H9 (cell line): ENCODE measurements at regions not wholly inside any gene's neighbourhood (a gene's known extent, or its start where the extent isn't known, plus 50 kb on each side); places are given as distances from the start of the nearest gene placed in this dataset.
A peak's percentile ranks its signal among the peaks of the same experiment; 100 is the strongest.

Experiments used
- DNase-seq: peaks from one replicate; pipeline ENCODE4 v3.0.0-alpha.2; 2017
- H2AFZ ChIP-seq: one replicate; pipeline ENCODE4 v1.6.1; 2013; ENCODE audit warnings: mild to moderate bottlenecking, low read length, control low read depth, moderate library complexity
- H2AK5ac ChIP-seq: 2 replicates; pipeline ENCODE4 v1.6.1; 2013; ENCODE audit warnings: low read length, control low read depth, mixed read lengths; ENCODE audit not compliant: insufficient read length
- H2BK120ac ChIP-seq: one replicate; pipeline ENCODE4 v1.6.1; 2013; ENCODE audit warnings: low read depth, mild to moderate bottlenecking, low read length, control low read depth, inconsistent platforms; ENCODE audit not compliant: poor library complexity, severe bottlenecking
- H2BK12ac ChIP-seq: 2 replicates; pipeline ENCODE4 v1.6.1; 2013; ENCODE audit warnings: low read length, control low read depth, mixed read lengths, low read depth; ENCODE audit not compliant: insufficient read length
- H2BK15ac ChIP-seq: 2 replicates; pipeline ENCODE4 v1.6.1; 2013; ENCODE audit warnings: low read depth, low read length, control low read depth
- H2BK20ac ChIP-seq: one replicate; pipeline ENCODE4 v1.6.1; 2013; ENCODE audit warnings: low read depth, mild to moderate bottlenecking, low read length, control low read depth, inconsistent platforms; ENCODE audit not compliant: poor library complexity, severe bottlenecking
- H2BK5ac ChIP-seq: 2 replicates; pipeline ENCODE4 v1.6.1; 2013; ENCODE audit warnings: low read length, control low read depth, mixed read lengths; ENCODE audit not compliant: insufficient read length
- H3K14ac ChIP-seq: 2 replicates; pipeline ENCODE4 v1.6.1; 2013; ENCODE audit warnings: low read length, control low read depth; ENCODE audit not compliant: insufficient read depth
- H3K18ac ChIP-seq: 2 replicates; pipeline ENCODE4 v1.6.1; 2013; ENCODE audit warnings: low read depth, mild to moderate bottlenecking, mixed read lengths, low read length, control low read depth; ENCODE audit not compliant: insufficient read length
- H3K23ac ChIP-seq: 2 replicates; pipeline ENCODE4 v1.6.1; 2013; ENCODE audit warnings: low read length, control low read depth, mixed read lengths, low read depth; ENCODE audit not compliant: insufficient read length
- H3K23me2 ChIP-seq: 2 replicates; pipeline ENCODE4 v1.6.1; 2013; ENCODE audit warnings: low read depth, mild to moderate bottlenecking, mixed read lengths, low read length, control low read depth; ENCODE audit not compliant: insufficient read length, poor library complexity, severe bottlenecking
- H3K27ac ChIP-seq: 2 replicates; pipeline ENCODE4 v1.5.1; 2013; ENCODE audit warnings: low read length, control low read depth, mixed read lengths, low read depth; ENCODE audit not compliant: insufficient read length
- H3K27me3 ChIP-seq: 2 replicates; pipeline ENCODE4 v1.6.1; 2013; ENCODE audit warnings: low read length, control low read depth, inconsistent platforms; ENCODE audit not compliant: insufficient read depth
- H3K4ac ChIP-seq: 2 replicates; pipeline ENCODE4 v1.6.1; 2013; ENCODE audit warnings: low read depth, mild to moderate bottlenecking, control low read depth, inconsistent platforms, low read length, moderate library complexity
- H3K4me1 ChIP-seq: 2 replicates; pipeline ENCODE4 v1.6.1; 2013; ENCODE audit warnings: low read length, control low read depth, inconsistent platforms; ENCODE audit not compliant: insufficient read depth
- H3K4me2 ChIP-seq: 2 replicates; pipeline ENCODE4 v1.6.1; 2013; ENCODE audit warnings: low read length, control low read depth, mixed read lengths; ENCODE audit not compliant: insufficient read length, insufficient read depth
- H3K56ac ChIP-seq: 2 replicates; pipeline ENCODE4 v1.6.1; 2013; ENCODE audit warnings: low read depth, mild to moderate bottlenecking, mixed read lengths, low read length, control low read depth; ENCODE audit not compliant: insufficient read length
- H3K79me1 ChIP-seq: 2 replicates; pipeline ENCODE4 v1.6.1; 2013; ENCODE audit warnings: low read depth, mild to moderate bottlenecking, moderate library complexity, low read length, control low read depth, inconsistent platforms; ENCODE audit not compliant: insufficient read depth, poor library complexity, severe bottlenecking
- H3K79me2 ChIP-seq: 2 replicates; pipeline ENCODE4 v1.6.1; 2013; ENCODE audit warnings: low read length, control low read depth, inconsistent platforms; ENCODE audit not compliant: insufficient read depth
- H3K9ac ChIP-seq: 2 replicates; pipeline ENCODE4 v1.6.1; 2013; ENCODE audit warnings: low read length, control low read depth, mixed read lengths; ENCODE audit not compliant: insufficient read length; ENCODE audit errors: extremely low read depth
- H3K9me3 ChIP-seq: one replicate; pipeline ENCODE4 v1.6.1; 2013; ENCODE audit warnings: low read depth, low read length, inconsistent platforms; ENCODE audit not compliant: control insufficient read depth
- H3T11ph ChIP-seq: one replicate; pipeline ENCODE4 v1.6.1; 2013; ENCODE audit warnings: mild to moderate bottlenecking, low read length, control low read depth, inconsistent platforms
- H4K20me1 ChIP-seq: one replicate; pipeline ENCODE4 v1.6.1; 2013; ENCODE audit not compliant: control insufficient read depth, insufficient read length, insufficient read depth
- H4K5ac ChIP-seq: 2 replicates; pipeline ENCODE4 v1.6.1; 2013; ENCODE audit warnings: low read depth, mild to moderate bottlenecking, mixed read lengths, low read length, control low read depth; ENCODE audit not compliant: insufficient read length
- H4K8ac ChIP-seq: replicated peaks from 2 replicates; pipeline ENCODE4 v1.6.1; 2013; ENCODE audit warnings: low read length, control low read depth, mixed read lengths, low read depth; ENCODE audit not compliant: insufficient read length
- H4K91ac ChIP-seq: 2 replicates; pipeline ENCODE4 v1.6.1; 2013; ENCODE audit warnings: low read depth, mild to moderate bottlenecking, moderate library complexity, mixed read lengths, low read length, control low read depth; ENCODE audit not compliant: insufficient read length
- H3K27ac Mint-ChIP-seq, 3 experiments: 2 replicates in 2 of 3; 3 replicates in 1 of 3; pipeline ENCODE4 v1.8.0; 2020 to 2021; ENCODE audit warnings: mixed read lengths in 3 of 3, mild to moderate bottlenecking in 1 of 3, moderate library complexity in 1 of 3
- H3K27me3 Mint-ChIP-seq: 2 replicates; pipeline ENCODE4 v1.8.0; 2021; ENCODE audit warnings: low read depth, mild to moderate bottlenecking, moderate library complexity, mixed read lengths
- H3K36me3 Mint-ChIP-seq, 3 experiments: 2 replicates in 2 of 3; 3 replicates in 1 of 3; pipeline ENCODE4 v1.8.0; 2020 to 2021; ENCODE audit warnings: low read depth in 3 of 3, mixed read lengths in 3 of 3; ENCODE audit not compliant: insufficient read depth in 1 of 3
- H3K4me1 Mint-ChIP-seq, 2 experiments: 2 replicates each; pipeline ENCODE4 v1.8.0; 2020; ENCODE audit warnings: mixed read lengths in 2 of 2
- H3K4me3 Mint-ChIP-seq, 2 experiments: 2 replicates in 1 of 2; 3 replicates in 1 of 2; pipeline ENCODE4 v1.8.0; 2020 to 2021; ENCODE audit warnings: mild to moderate bottlenecking in 2 of 2, mixed read lengths in 2 of 2, moderate library complexity in 1 of 2
- H3K9me3 Mint-ChIP-seq, 2 experiments: 2 replicates in 1 of 2; 3 replicates in 1 of 2; pipeline ENCODE4 v1.8.0; 2020; ENCODE audit warnings: mild to moderate bottlenecking in 2 of 2, mixed read lengths in 2 of 2, moderate library complexity in 1 of 2
- CTCF ChIP-seq: fragments of 200-600 bp; sonication (generic); conservative IDR thresholded peaks from 3 replicates; pipeline ENCODE4 v1.8.0; 2021; ENCODE audit warnings: antibody characterized with exemption, mild to moderate bottlenecking
- WGBS: extraction: QIAGEN DNeasy Blood & Tissue Kit; methylation state at CpG from one replicate; pipeline ENCODE4 v1.1.7; 2013; ENCODE audit warnings: missing lambda C conversion rate, low lambda C conversion rate, mixed read lengths; ENCODE audit not compliant: insufficient read length; ENCODE audit errors: extremely low coverage; 5-methylcytosine and 5-hydroxymethylcytosine counted together

GRCh38 chr4:3829211-3829955 is 63.2 kb downstream of the ADRA2C start:
- no peak overlapping the region for H3T11ph ChIP-seq
- H3K4ac ChIP-seq = no peak overlapping the region
- H2BK120ac ChIP-seq = no peak overlapping the region
- Mint-ChIP-seq H3K27ac (peak overlapping the region in 1 of 3 experiments; percentile 77; a peak in 1 of 7 replicates), H3K4me1 (peaks cover 24 to 42% of the 10 kb centered on the region in 2 experiments), H3K9me3 (no peaks in the 10 kb centered on the region; a peak in 1 of 5 replicates), H3K36me3 (peaks cover 0 to 1% (median 0%) of the 10 kb centered on the region in 3 experiments; a peak in 2 of 7 replicates), H3K4me3 (no peak overlapping the region; a peak in 1 of 5 replicates), H3K27me3 (peaks cover 17% of the 10 kb centered on the region)
- no peak overlapping the region for H3K23ac ChIP-seq
- H2AFZ ChIP-seq = no peak overlapping the region
- no peak overlapping the region for H4K5ac ChIP-seq
- no peak overlapping the region for H3K27ac ChIP-seq
- no peak overlapping the region for H3K4me2 ChIP-seq
- H3K56ac ChIP-seq = no peak overlapping the region
- H4K91ac ChIP-seq = no peak overlapping the region
- H2BK5ac ChIP-seq = no peak overlapping the region
- no peak overlapping the region for H4K8ac ChIP-seq
- H4K20me1 ChIP-seq = no peaks in the 10 kb centered on the region
- H3K4me1 ChIP-seq = peaks cover 6% of the 10 kb centered on the region; the same call in 1 of the 2 replicates
- no peaks in the 10 kb centered on the region for H3K79me2 ChIP-seq
- no peak overlapping the region for H3K9ac ChIP-seq
- no CpG with 5 or more reads among the region's 20 CpGs for WGBS
- H2BK20ac ChIP-seq = no peak overlapping the region
- H3K79me1 ChIP-seq = no peaks in the 10 kb centered on the region
- H3K23me2 ChIP-seq = no peaks in the 10 kb centered on the region
- H3K9me3 ChIP-seq = no peaks in the 10 kb centered on the region
- no peak overlapping the region for H3K14ac ChIP-seq
- no peak for TF ChIP-seq CTCF
- H3K18ac ChIP-seq = no peak overlapping the region
- no peak overlapping the region for H2AK5ac ChIP-seq
- DNase-seq = no peak
- H2BK15ac ChIP-seq = no peak overlapping the region
- H3K27me3 ChIP-seq = no peaks in the 10 kb centered on the region
- H2BK12ac ChIP-seq = no peak overlapping the region
